ENCODE measurements at regions not wholly inside any gene's neighbourhood (a gene's known extent, or its start where the extent isn't known, plus 50 kb on each side); places are given as distances from the start of the nearest gene placed in this dataset.
"Not testable (repeated sequence)": the region's sequence is repeated elsewhere in the genome, so short reads cannot be mapped to it uniquely, and the experiment has no call there.

DNA sequence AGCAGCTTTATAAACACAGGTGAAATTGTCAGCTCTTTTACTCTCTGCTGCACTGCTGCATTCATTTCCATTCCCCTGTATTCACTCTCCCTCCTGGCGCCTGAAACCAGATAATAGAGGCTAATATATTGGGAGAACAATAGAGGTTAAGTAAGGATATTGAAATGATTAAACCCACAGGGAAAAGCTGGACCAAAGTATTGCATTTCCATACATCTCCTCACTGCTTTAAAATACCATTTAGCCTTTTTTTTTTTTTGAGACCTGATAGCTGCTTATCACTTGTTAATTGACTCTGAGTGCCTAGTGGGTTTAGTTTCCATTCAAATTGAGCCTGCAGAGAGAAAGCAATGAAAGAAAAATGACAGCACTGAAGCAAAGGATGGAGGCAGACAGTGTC is 540.5 kb upstream of the IMPG1 start:
- Histone ChIP-seq H3K9ac (ENCODE audit: low read depth, low read length) (no peak overlapping the region), H3K4me1 (ENCODE audit: insufficient read depth, low read length) (peaks cover 22% of the 10 kb centered on the region; the same call in 1 of the 2 replicates), H3K9me3 (ENCODE audit: insufficient read depth, low read depth, low read length) (no peaks in the 10 kb centered on the region), H3K36me3 (ENCODE audit: insufficient read depth, low read depth, low read length) (no peaks in the 10 kb centered on the region), H3K27ac (ENCODE audit: low read length) (no peak overlapping the region), H3K4me3 (ENCODE audit: low read length) (no peak overlapping the region; the same call in 1 of the 2 replicates), H3K27me3 (ENCODE audit: insufficient read depth, low read length) (no peaks in the 10 kb centered on the region)

GRCh38 chr6:76609160-76609559 is 536.7 kb upstream of the IMPG1 start:
- Histone ChIP-seq H3K36me3 (ENCODE audit: insufficient read depth, low read depth, low read length) (no peaks in the 10 kb centered on the region), H3K4me3 (ENCODE audit: low read length) (no peak overlapping the region), H3K4me1 (ENCODE audit: insufficient read depth, low read length) (peaks cover 22% of the 10 kb centered on the region; the same call in 1 of the 2 replicates), H3K27ac (ENCODE audit: low read length) (no peak overlapping the region), H3K9me3 (ENCODE audit: insufficient read depth, low read depth, low read length) (peaks cover 9% of the 10 kb centered on the region; the same call in 1 of the 2 replicates), H3K27me3 (ENCODE audit: insufficient read depth, low read length) (no peaks in the 10 kb centered on the region), H3K9ac (ENCODE audit: low read depth, low read length) (no peak overlapping the region)

- Histone ChIP-seq H3K4me3 (ENCODE audit: low read length) (no peak overlapping the region), H3K9me3 (ENCODE audit: insufficient read depth, low read depth, low read length) (peaks cover 63% of the 10 kb centered on the region), H3K27me3 (ENCODE audit: insufficient read depth, low read length) (no peaks in the 10 kb centered on the region), H3K27ac (ENCODE audit: low read length) (no peak overlapping the region), H3K9ac (ENCODE audit: low read depth, low read length) (no peak overlapping the region), H3K36me3 (ENCODE audit: insufficient read depth, low read depth, low read length) (peaks cover 20% of the 10 kb centered on the region; the same call in 1 of the 2 replicates), H3K4me1 (ENCODE audit: insufficient read depth, low read length) (no peaks in the 10 kb centered on the region)
These were observed 521.6 kb upstream of the IMPG1 start for GRCh38 chr6:76594109-76594508.

- Histone ChIP-seq H3K4me1 (ENCODE audit: insufficient read depth, low read length) (no peaks in the 10 kb centered on the region), H3K27me3 (ENCODE audit: insufficient read depth, low read length) (no peaks in the 10 kb centered on the region)
These were observed 521.2 kb upstream of the IMPG1 start for GRCh38 chr6:76593668-76594067.

DNA sequence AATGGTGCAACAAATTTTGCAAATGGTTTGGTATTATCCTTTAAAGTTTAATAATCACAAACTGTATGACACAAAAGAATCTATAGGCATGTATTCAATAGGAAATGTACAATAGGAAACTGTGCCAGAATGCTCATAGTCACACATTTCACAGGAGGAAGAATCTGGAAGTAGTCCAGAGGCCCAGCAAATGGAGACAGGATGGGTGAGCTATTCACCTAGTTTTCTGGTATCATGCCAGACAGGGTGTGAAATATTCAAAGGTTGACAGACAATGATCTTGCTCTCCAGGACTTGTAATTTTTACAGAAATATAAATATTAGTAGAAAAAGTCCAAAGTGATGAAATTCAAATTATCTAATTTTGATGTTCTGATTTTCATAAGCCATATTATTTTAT is 520.1 kb upstream of the IMPG1 start:
- Histone ChIP-seq H3K27me3 (ENCODE audit: insufficient read depth, low read length) (no peaks in the 10 kb centered on the region), H3K9me3 (ENCODE audit: insufficient read depth, low read depth, low read length) (peaks cover 50% of the 10 kb centered on the region), H3K27ac (ENCODE audit: low read length) (no peak overlapping the region), H3K9ac (ENCODE audit: low read depth, low read length) (no peak overlapping the region), H3K4me3 (ENCODE audit: low read length) (no peak overlapping the region), H3K4me1 (ENCODE audit: insufficient read depth, low read length) (no peaks in the 10 kb centered on the region), H3K36me3 (ENCODE audit: insufficient read depth, low read depth, low read length) (peaks cover 14% of the 10 kb centered on the region; the same call in 1 of the 2 replicates)

More at GRCh38 chr6:76593668-76594067, 521.2 kb upstream of the IMPG1 start:
- H3K9me3 ChIP-seq (ENCODE audit: insufficient read depth, low read depth, low read length): peaks cover 58% of the 10 kb centered on the region
- peaks cover 17% of the 10 kb centered on the region; the same call in 1 of the 2 replicates for H3K36me3 ChIP-seq (ENCODE audit: insufficient read depth, low read depth, low read length)
- no peak overlapping the region for H3K27ac ChIP-seq (ENCODE audit: low read length)
- H3K4me3 ChIP-seq (ENCODE audit: low read length): no peak overlapping the region
- no peak overlapping the region for H3K9ac ChIP-seq (ENCODE audit: low read depth, low read length)

DNA sequence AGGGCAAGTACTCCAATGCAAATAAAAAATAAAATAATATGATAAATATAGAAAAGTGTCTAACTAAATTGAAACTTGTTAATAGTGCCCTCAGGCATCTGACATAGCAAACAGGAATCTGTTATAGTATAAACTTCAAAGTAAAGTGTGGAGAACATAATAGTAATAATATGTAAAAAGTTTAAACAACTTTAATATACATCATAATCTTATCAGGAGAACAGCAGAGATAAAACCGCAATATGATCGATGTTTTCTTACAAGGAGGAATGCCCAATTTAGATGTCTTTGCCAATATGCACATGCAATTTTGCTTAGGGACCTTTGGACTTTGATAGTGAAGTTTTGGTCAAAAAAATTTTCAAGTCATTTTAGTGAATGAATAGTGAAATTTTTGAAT is 514.8 kb upstream of the IMPG1 start:
- Histone ChIP-seq H3K9ac (ENCODE audit: low read depth, low read length) (no peak overlapping the region), H3K36me3 (ENCODE audit: insufficient read depth, low read depth, low read length) (no peaks in the 10 kb centered on the region), H3K4me3 (ENCODE audit: low read length) (no peak overlapping the region), H3K27ac (ENCODE audit: low read length) (no peak overlapping the region), H3K9me3 (ENCODE audit: insufficient read depth, low read depth, low read length) (peaks cover 2% of the 10 kb centered on the region; the same call in 1 of the 2 replicates), H3K27me3 (ENCODE audit: insufficient read depth, low read length) (no peaks in the 10 kb centered on the region), H3K4me1 (ENCODE audit: insufficient read depth, low read length) (no peaks in the 10 kb centered on the region)

DNA sequence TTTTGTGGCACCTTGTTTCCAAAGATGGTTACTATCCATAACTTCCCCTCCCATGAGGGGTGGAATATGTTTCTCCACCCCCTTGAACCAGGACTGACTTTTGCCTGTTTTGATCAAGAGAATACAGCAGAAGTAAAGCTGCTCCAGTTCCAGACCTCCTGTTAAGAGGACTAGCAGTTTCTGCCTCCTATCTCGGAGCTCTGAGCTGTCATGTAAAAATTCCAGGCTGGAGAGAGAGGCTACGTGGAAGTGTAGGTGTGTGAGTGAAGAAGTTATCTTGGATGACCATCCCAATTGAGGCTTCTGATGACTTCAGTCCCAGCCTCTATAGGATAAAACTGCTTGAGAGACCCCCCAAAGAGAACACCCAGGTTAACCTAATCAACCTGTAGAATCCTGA is 511.7 kb upstream of the IMPG1 start:
- H3K27me3 ChIP-seq (ENCODE audit: insufficient read depth, low read length): no peaks in the 10 kb centered on the region
- no peaks in the 10 kb centered on the region for H3K9me3 ChIP-seq (ENCODE audit: insufficient read depth, low read depth, low read length)
- no peaks in the 10 kb centered on the region for H3K4me1 ChIP-seq (ENCODE audit: insufficient read depth, low read length)
- no peak overlapping the region for H3K27ac ChIP-seq (ENCODE audit: low read length)
- H3K36me3 ChIP-seq (ENCODE audit: insufficient read depth, low read depth, low read length): no peaks in the 10 kb centered on the region
- no peak overlapping the region for H3K9ac ChIP-seq (ENCODE audit: low read depth, low read length)
- no peak overlapping the region for H3K4me3 ChIP-seq (ENCODE audit: low read length)

- no peaks in the 10 kb centered on the region for H3K36me3 ChIP-seq (ENCODE audit: insufficient read depth, low read depth, low read length)
These were observed 506.3 kb upstream of the IMPG1 start for GRCh38 chr6:76578746-76579145.

GRCh38 chr6:76574746-76575145 is 502.3 kb upstream of the IMPG1 start:
- Histone ChIP-seq H3K4me3 (ENCODE audit: low read length) (no peak overlapping the region), H3K27ac (ENCODE audit: low read length) (peak overlapping the region; percentile 35), H3K9me3 (ENCODE audit: insufficient read depth, low read depth, low read length) (no peaks in the 10 kb centered on the region), H3K4me1 (ENCODE audit: insufficient read depth, low read length) (peaks cover 23% of the 10 kb centered on the region), H3K36me3 (ENCODE audit: insufficient read depth, low read depth, low read length) (no peaks in the 10 kb centered on the region), H3K9ac (ENCODE audit: low read depth, low read length) (peak overlapping the region; percentile 22; the same call in 1 of the 2 replicates), H3K27me3 (ENCODE audit: insufficient read depth, low read length) (no peaks in the 10 kb centered on the region)

More at GRCh38 chr6:76578746-76579145, 506.3 kb upstream of the IMPG1 start:
- peaks cover 21% of the 10 kb centered on the region for H3K4me1 ChIP-seq (ENCODE audit: insufficient read depth, low read length)
- H3K27me3 ChIP-seq (ENCODE audit: insufficient read depth, low read length): no peaks in the 10 kb centered on the region
- no peaks in the 10 kb centered on the region for H3K9me3 ChIP-seq (ENCODE audit: insufficient read depth, low read depth, low read length)
- H3K4me3 ChIP-seq (ENCODE audit: low read length): no peak overlapping the region
- no peak overlapping the region for H3K27ac ChIP-seq (ENCODE audit: low read length)
- H3K9ac ChIP-seq (ENCODE audit: low read depth, low read length): no peak overlapping the region

DNA sequence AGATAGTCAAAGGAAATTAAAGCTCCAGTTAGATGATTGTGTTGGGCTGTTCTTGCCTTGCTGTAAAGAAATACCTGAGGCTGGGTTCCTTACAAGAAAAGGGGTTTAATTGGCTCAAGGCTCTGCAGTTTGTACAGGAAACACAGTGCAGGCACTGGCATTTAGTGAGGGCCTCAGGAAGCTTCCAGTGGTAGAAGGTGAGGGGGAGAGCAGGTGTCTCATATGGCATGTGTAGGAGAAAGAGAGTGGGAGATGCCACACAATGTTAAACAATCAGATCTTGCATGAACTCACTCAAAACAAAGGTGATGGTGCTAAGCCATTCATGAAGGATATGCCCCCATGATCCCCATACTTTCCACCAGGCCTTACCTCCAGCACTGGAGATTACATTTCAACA is 493.5 kb upstream of the IMPG1 start:
- H3K27ac ChIP-seq (ENCODE audit: low read length): no peak overlapping the region
- H3K36me3 ChIP-seq (ENCODE audit: insufficient read depth, low read depth, low read length): peaks cover 20% of the 10 kb centered on the region; the same call in 1 of the 2 replicates
- peaks cover 11% of the 10 kb centered on the region; the same call in 1 of the 2 replicates for H3K4me1 ChIP-seq (ENCODE audit: insufficient read depth, low read length)
- peak overlapping the region; percentile 82; the same call in 1 of the 2 replicates for H3K4me3 ChIP-seq (ENCODE audit: low read length)
- H3K27me3 ChIP-seq (ENCODE audit: insufficient read depth, low read length): no peaks in the 10 kb centered on the region
- H3K9ac ChIP-seq (ENCODE audit: low read depth, low read length): no peak overlapping the region
- H3K9me3 ChIP-seq (ENCODE audit: insufficient read depth, low read depth, low read length): no peaks in the 10 kb centered on the region; the same call in 1 of the 2 replicates

DNA sequence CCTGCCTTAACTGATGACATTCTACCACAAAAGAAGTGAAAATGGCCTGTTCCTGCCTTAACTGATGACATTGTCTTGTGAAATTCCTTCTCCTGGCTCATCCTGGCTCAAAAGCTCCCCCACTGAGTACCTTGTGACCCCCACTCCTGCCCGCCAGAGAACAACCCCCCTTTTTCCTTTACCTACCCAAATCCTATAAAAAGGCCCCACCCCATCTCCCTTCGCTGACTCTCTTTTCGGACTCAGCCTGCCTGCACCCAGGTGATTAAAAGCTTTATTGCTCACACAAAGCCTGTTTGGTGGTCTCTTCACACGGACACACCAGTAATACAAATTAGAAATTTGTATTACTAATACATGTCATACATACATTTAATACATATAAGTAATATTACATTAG is 489.9 kb upstream of the IMPG1 start:
- not testable (repeated sequence) for H3K27me3 ChIP-seq (ENCODE audit: insufficient read depth, low read length); H3K9me3 ChIP-seq (ENCODE audit: insufficient read depth, low read depth, low read length)
- H3K36me3 ChIP-seq (ENCODE audit: insufficient read depth, low read depth, low read length): peaks cover 17% of the 10 kb centered on the region; the same call in 1 of the 2 replicates
- H3K4me1 ChIP-seq (ENCODE audit: insufficient read depth, low read length): peaks cover 32% of the 10 kb centered on the region; the same call in 1 of the 2 replicates
- H3K9ac ChIP-seq (ENCODE audit: low read depth, low read length): peak overlapping the region; percentile 81; the same call in 1 of the 2 replicates
- H3K4me3 ChIP-seq (ENCODE audit: low read length): peak overlapping the region; percentile 88
- peak overlapping the region; percentile 37 for H3K27ac ChIP-seq (ENCODE audit: low read length)

DNA sequence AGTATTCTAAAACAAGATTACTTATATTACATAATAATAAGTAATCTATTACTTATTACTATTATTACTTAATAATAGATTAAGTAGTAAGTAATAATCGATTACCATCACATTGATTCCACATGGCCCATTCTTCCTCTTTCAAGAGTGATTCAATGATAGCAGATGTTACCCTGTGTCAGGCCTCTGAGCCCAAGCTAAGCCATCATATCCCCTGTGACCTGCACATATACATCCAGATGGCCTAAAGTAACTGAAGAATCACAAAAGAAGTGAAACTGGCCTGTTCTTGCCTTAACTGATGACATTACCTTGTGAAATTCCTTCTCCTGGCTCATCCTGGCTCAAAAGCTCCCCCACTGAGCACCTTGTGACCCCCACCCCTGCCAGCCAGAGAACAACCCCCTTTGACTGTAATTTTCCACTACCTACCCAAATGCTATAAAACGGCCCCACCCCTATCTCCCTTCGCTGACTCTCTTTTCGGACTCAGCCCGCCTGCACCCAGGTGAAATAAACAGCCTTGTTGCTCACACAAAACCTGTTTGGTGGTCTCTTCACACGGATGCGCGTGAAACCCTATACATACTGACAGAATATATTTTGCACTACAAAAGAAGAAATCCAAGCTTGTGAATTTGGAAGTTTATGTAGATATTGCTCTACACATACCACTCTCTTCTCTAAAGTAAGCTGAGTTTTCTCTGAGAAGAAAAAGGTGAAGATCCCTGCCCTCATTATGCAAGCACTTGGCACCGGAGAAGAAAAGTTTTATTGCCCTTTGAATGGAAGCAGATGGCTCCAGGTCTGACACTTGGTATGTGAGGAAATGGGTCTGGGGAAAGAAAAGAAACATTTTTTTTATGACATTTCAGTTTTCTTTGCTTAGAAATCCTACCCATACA is 488.6 kb upstream of the IMPG1 start:
- H3K9me3 ChIP-seq (ENCODE audit: insufficient read depth, low read depth, low read length); H3K36me3 ChIP-seq (ENCODE audit: insufficient read depth, low read depth, low read length); H3K27me3 ChIP-seq (ENCODE audit: insufficient read depth, low read length): not testable (repeated sequence)
- peaks cover 35% of the 10 kb centered on the region; the same call in 1 of the 2 replicates for H3K4me1 ChIP-seq (ENCODE audit: insufficient read depth, low read length)
- H3K27ac ChIP-seq (ENCODE audit: low read length): peak overlapping the region; percentile 75
- H3K9ac ChIP-seq (ENCODE audit: low read depth, low read length): peak overlapping the region; percentile 92
- peak overlapping the region; percentile 88 for H3K4me3 ChIP-seq (ENCODE audit: low read length)
